HG02870 (cell line): ENCODE measurements at regions not wholly inside any gene's neighbourhood (a gene's known extent, or its start where the extent isn't known, plus 50 kb on each side); places are given as distances from the start of the nearest gene placed in this dataset.

Experiments
- ATAC-seq: cut with Tn5 transposase; IDR thresholded peaks from one replicate; pipeline ENCODE4 v1.9.1; 2021; ENCODE audit warnings: mild to moderate bottlenecking, moderate library complexity; ENCODE audit not compliant: unreplicated experiment

DNA sequence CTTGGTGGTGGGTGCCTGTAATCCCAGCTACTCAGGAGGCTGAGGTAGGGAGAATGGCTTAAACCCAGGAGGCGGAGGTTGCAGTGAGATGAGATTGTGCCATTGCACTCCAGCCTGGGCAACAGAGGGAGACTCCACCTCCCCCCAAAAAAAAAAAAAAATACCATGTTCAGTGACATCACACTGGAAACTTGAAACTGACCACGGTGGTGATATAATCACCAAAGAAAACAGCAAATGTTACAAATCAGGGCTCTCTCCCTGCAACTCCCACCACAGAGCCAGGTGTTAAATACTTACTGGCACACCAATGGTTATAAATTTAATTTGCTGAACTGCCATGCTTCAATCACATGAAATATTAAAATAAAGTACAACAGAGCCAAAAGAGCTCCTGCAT, 81.4 kb downstream of the ZNF608 start:
- ATAC-seq: no peak

DNA sequence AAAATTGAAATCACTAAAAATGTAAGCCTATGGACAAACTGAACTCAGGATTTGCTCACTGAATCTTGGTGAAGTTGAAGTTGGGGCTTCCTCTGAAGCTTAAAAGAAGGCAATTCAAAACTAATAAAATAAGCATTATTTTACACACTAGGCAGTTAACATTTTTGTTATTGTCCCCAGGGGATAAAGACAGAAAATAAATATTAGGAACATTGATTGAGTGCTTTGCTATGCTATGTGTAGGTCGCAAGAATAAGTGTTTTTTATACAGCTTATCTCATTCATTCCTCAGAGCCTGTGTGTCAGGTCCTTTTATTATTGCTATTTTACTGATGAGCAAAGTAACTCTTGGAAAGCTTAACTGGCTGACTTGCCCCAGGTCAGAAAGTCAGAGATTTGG, 82.2 kb downstream of the ZNF608 start:
- ATAC-seq: no peak

DNA sequence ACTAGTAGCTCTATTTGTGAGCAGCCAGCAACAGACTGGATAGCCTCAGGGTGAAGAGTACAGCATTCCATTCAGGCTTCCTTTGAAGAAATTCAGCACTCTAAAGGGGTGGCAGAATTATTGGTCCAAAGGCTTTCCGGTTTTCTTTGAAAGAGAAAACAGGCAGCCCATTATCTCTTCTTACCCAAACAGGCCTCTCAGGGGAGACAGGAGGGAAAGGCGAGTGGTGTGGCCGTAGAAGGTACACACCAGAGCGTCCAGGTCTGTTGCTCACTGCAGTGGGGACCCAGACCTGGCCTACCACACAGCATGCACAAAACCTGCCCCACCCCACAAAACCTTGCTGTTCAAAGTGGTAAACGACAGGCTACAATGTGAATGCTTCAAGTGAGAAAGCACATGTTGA, 83.3 kb downstream of the ZNF608 start:
- ATAC-seq: no peak

DNA sequence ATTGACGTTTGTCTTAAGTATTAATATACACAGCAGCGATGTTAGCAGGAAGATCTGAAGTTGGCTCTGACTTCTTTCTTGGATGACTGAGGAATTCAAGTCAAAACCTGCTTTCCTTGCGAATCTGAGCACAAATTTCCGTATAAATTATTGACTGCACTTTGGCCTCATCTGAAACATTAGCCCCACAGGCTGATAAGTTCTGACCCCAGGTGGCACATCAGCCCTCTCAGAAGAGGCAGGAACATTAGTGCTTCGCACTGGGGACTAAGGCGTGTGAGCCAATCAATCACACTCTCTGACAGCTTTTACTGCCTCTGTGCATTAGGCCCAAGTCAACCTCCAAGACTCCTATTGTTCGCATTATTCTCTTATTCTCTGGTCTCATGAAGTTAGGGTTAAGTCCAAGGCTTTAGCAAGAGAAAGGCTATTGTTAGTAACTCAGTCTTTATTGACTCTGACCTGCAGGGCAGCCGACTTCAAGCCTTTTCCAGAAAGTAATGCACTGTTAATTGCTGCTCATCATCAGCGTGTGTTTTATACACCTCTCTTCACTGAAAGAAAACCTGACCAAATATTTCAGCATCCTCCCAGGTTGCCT, 84.2 kb downstream of the ZNF608 start:
- no peak for ATAC-seq

DNA sequence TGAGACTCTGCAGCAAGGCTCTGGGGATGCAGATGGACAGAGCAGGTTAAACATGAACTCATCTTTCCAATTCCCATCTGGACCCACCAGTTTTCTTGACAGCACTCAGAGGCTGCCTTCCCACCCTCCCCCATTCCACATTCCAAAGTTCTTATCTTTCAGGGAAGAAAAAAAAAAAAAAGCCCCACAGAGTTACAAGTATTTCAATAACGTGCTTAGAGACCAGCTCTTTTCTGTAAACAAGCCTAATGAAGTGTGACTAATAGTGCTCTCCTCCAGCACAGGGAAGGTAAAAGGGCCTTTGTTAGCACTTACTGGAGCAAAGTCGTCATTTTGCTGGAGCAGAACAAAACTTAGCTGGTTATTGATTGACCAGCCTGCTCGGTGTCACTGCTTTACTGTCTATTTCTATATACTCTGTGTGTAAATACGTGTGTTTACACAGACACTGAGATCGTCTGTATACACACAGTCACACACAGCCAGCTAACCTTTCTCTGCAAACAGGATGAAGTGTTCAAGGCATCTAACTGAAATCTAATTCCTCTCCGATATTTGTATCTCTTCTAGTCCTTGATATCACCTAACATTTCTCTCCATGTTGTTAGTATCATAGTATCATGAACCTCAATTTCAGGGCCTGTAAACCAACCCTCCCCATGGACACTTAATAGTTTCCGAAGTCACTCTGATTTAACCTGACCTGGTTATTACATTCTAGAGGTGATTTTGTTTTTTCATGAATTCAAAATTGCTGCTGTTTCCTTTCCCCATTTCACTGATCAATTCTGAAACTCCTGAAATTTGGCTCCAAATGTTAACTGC, 84.9 kb downstream of the ZNF608 start:
- ATAC-seq: no peak

DNA sequence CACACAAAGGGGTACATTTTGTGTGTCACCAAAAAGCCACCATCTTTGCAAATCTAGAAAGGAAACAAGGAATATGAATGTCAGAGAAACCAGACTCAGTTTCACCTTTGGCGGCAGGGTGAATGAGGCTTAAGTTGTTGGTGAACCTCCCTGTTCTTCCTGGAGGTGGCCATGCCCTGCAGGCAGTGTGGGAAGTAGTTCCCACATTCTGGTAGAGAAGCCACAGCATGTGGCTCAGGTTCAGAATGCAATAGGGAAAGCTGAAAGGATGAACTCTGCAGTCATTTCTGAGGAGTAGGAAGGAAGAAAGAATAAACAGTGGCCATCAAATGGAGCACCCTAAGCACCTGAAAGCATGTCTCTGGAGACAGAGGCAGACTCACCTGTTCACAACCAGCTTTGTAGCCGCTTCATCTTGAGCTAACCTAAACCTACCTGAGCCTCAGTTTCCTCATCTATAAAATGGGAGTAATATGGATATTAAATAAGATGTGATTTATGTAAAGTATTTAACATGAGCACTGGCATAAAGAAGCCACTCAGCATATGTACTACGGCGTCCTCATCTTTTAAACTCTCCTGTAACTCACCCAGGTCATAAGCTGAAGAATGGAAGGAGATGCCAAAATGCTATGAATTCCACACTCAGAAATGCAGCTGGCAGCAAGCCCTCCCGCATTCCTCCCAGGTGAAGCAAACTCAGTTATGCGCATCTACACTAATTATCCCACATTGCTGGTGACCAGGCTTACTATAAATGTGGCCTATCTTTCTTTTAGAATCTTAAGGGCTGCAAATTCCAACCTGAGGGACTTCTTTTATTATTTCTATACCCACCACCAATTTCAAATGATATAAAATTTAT, 86.0 kb downstream of the ZNF608 start:
- ATAC-seq: no peak

DNA sequence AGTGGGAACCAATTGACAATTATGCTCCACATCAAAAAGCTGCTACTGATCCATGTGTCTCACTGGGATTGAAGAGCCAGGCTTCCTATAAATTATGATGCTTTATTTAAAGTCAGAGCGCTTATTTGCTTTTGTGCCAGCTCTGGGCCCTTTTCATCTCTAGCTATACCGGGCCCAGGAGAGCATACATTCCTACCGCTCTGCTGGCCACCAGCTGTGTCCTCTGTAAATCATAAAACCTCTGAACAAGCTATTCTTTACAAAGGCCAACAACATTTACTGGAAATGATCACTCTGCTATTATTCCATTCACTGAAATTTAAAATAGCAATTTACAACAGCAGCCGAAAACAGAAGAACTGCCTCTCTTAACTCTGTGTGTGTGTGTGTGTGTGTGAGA, 86.6 kb downstream of the ZNF608 start:
- no peak for ATAC-seq

DNA sequence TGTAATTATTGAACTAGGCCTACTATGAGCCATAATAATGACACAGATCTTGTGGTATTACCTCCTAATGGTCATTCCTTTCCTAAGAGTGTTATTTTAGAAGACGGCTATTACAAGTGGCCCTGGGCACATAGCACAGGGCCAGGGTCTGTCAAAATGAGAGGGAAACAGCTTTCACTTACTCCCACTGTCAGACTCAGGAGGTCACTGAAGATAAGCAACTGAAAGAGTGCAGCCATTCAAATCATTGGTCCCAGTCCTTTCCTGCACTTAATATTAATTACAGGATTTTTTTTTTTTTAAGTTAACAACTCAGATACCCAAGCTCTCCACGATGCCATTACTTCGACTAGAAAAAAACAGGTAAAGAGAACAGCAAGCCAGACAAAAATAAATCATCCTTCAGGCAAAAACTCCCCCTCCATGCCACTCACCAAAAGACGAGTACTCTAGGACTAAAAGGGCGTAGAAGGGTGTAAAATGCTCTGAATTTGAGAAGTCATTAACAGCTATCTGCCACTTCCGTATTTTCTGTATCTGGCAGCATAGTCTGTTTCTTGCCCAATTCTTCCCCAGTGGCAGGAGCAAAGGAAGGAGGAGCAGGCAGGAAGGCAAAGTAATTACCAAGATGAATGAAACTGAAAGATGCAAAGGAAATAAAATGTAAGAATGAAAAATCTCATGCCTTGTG, 87.4 kb downstream of the ZNF608 start:
- ATAC-seq: no peak

DNA sequence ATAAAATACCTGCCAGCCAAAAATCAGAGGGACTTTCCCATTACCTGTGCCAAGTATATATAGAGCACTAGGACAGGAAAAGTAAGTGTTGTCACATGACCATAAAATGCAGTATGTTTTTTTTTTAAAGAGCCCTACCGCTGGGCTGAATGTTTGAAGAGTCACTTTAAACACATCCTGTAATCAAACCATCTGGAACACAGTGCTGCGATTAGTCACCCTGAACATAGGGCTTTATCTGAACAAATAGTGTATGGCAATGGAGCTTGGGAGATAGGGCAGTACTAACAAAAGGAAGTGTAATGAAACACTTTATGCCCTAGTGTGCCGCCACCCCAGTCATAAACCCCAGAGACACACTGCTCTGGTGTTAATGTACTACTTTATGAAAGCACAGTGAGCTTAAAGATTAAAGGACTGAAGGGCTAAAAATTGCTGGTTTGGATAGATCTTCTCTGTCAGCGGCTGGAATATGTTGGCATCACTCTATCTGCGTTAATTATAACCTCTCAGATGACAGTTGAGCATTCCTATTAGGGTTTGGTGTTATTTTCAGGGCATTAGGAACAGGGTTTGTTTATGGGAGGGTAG, 90.4 kb downstream of the ZNF608 start:
- ATAC-seq: no peak

DNA sequence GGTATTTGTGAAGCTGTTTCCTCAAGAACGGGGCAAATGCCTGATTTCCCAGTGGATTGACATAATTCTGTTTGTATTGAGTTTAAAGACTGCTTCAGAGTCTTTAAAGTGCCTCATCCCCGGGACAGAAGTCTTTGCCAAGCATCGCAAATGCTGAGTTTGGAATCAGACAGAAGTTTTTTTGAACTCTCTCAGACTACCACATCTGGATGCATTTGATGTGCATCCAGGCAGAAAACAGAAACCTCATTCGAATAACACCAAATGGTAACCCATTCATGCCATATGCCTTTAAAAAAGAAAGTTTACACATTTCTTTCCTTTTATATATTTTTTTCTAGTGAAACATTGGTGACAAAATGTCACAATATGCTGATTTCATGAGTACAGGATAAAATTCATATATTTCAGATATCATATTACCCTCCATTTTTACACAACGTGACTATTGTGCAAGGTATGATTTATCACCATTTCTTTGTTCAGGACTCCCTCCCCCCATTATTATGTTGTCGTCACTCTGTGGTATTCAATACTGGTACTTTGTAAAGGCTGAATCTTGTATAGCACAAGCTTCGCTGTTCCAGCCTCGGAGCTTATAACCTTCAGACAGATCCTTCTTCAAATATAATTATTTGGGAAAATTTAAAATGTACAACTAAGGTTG, 91.1 kb downstream of the ZNF608 start:
- ATAC-seq: no peak

DNA sequence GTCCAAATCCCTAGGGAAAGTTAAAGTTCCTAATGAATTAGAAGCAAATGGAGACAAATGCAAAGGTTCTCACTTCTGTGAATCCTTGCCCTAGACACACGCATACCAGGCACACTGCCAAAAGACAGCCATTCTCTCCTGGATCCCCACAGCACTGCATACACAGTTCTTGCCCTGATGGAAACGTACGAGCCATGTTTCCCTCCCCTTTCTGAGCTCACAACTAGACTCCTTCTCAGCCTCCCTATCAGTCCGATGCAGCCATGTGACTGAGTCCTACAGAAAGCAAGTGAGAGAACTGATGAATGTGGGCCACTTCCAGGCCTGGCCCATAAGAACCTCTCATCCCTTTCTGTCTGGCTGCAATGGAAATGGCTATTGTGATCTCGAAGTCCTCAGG, 92.0 kb downstream of the ZNF608 start:
- no peak for ATAC-seq

DNA sequence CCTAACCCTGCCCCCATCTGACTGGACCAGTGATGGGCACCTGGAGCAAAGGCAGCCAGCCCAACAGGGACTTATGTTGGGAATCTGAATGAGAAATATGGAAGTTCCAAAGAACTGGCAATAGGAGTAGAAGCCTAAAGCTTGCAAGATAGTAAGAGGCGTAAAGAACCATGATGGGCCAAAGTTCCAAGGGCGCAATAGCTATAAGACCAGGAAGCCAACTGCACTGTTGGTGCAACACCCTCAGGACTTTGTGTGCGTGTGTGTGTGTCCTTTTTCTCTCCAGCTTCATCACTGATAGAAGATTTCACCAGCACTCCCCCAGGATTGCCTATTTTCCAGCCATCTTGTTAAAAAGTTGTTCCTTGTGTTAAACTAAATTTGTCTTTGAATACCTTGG, 92.8 kb downstream of the ZNF608 start:
- ATAC-seq: no peak

DNA sequence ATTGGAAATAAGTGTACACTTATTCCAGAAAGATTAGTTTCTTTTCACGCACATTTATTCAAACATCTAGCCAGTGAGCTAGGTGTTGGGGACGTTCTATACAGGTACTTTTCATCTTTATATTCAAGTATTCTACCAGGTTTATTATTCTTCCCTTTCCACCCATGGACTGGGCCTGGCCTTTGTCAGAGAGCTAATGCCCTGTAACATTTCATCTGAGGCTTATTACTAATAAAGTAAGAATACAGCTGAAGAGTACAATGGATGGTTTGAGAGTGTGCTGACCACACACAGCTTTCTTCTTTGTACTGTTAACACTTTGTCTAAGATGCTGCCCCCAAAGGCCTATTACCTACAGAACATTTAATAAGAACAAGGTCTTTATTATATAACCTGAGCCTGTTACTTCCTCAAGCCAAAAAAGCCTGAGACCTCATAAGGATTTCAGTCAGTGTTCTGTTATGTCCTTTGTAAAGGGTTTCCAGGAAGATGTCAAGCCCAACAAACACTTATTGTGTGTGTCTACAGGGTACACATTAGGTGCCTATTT, 93.5 kb downstream of the ZNF608 start:
- no peak for ATAC-seq

DNA sequence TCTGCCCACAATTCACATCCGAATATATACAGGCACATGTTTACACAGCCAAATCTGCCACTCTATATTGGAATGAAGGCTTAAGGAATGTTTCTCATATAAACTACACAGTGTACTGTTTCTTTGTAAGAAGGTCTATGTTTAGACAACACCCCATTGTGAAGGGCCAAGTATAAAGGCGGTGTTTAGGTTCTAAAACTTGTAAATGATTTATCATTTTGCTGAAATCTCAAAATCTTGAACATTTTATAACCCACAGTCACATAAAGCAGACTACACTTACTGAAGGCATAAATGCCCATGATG, 94.0 kb downstream of the ZNF608 start:
- no peak for ATAC-seq

DNA sequence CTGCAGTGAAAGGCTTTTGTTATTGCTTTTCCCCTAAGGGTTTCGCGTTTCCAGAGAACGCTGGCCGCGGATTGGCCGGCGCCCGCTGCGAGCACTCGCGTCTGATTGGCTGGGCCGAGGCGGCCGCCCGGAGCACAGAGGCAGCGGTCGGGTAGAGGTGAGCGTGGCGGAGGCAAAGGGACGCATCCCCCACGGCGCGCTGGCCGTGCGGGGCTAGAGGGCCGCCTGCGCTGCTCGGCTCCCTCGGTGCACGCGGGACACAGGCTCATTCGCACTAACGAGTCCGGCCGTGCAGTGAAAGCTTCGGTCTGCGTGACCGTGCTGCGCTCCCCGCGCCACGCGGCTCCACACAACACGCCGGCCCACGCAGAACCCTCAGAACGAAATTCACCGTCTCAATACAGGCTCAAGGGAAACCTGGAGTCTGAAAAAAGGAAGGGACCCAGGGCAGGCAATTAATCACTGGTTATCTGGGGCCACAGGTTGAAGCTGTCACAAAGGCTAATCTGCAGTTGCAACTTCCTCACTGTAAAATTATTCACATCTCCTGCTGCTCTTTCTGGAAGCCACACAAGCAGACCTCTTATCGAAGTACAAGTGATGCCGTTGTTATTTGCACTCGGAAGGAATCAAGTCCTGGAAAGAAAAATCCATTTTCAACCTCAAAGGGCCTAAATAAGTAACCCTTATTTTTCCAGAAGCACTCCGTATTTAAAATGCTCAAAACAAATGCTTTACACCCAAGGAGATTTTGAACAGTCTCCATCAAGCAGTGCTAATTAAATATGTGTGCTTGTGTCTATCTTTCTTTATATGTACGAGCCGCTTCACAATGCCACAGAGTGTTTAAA, 94.6 kb downstream of the ZNF608 start:
- peak; percentile 37 for ATAC-seq

DNA sequence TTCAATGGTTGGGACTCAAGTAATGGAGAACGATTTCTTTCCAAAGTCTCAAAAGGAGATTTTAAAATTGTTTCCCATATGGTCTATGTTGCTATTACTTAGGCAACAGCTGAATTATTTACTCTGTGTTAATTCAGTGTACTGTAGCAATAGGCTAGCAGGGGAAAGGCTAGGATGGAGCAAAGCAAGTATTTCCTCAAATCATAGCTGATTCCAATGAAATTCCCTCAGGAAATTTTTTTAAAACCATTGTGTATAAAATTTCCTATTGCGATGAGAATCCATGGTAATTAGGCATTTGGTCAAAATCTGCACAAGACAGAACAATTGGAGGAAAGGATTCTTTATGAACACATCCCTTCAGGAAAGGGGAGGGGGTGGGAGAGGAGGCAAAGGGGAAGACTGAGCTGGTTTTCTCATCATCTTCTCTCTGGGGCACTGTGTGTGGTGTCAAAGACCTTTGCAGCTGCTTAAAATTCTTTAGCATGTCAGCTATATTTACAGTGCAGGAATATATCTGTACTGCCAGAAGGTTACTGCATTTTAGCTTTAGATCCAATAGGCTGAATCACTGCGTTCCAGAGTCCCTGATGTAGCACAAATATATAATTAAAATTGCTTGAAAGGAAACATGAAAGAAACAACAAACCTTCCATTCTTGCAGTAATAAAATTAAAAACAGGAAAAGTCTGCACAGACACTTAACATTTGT, 95.3 kb downstream of the ZNF608 start:
- ATAC-seq: no peak

DNA sequence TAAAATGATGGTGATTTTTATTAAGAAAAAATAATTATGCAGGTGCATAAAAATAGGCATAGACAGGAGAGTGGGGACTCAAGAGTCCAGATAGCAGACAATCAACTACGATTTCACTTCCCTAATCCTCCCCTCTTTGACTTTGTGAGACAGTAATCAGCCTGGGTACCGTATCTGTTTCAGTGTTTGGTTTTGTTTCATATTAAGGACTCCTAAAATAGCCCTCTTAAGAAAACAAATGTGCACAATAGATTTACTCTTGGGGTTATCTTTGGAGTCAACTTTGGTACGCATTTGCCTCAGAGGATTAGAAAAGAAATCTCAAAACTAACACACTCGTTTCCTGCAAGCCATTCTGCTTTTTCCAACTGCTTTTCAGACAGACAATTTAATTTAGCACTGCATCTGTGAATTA, 96.3 kb downstream of the ZNF608 start:
- peak; percentile 54 for ATAC-seq

DNA sequence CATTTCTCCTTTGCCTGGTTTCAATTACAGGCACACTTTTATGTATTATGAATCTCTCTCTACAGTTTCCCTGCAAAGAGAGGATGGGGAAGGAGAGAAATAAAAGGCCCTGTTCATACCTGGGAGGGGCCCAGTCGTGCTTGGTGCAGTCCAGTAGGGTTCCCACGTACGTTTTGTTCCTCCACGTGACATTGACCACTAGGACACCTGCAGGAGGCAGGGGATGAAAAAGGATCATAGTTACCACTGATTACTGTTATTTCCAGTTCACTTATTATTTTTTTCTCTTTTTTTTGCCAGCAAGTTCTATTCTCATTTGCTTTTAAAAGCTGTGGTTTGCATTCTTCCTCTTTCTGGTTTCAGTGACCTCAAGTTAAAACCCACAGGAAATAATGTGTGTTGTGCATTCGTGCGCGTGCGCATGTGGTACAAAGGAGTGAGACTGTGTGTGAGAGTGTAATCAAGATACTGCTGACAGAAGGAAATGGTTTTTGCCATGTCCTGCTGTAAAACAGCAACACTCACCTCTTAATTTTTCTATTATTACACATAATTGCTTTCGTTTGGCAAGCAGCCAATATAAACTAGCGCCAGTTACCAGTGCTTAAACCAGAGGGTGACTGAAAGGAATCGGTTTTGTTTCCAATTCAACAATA, 96.8 kb downstream of the ZNF608 start:
- peak; percentile 67 for ATAC-seq
